ENCODE measurements at regions not wholly inside any gene's neighbourhood (a gene's known extent, or its start where the extent isn't known, plus 50 kb on each side); places are given as distances from the start of the nearest gene placed in this dataset.

- TF ChIP-seq POLR2A (IDR thresholded peaks at IDR 0.05): no peak
- TF ChIP-seq CTCF (IDR thresholded peaks at IDR 0.05): no peak
Observed at GRCh38 chr4:18616720-18617119, 595.2 kb upstream of the LCORL start.

Data from testis (tissue), 2 donors.